GM19397 (cell line): ENCODE measurements at regions not wholly inside any gene's neighbourhood (a gene's known extent, or its start where the extent isn't known, plus 50 kb on each side); places are given as distances from the start of the nearest gene placed in this dataset.

ENCODE experiments used
- ATAC-seq: cut with Tn5 transposase; IDR thresholded peaks from one replicate; pipeline ENCODE4 v1.9.1; 2021; ENCODE audit warnings: mild to moderate bottlenecking, moderate library complexity; ENCODE audit not compliant: unreplicated experiment

DNA sequence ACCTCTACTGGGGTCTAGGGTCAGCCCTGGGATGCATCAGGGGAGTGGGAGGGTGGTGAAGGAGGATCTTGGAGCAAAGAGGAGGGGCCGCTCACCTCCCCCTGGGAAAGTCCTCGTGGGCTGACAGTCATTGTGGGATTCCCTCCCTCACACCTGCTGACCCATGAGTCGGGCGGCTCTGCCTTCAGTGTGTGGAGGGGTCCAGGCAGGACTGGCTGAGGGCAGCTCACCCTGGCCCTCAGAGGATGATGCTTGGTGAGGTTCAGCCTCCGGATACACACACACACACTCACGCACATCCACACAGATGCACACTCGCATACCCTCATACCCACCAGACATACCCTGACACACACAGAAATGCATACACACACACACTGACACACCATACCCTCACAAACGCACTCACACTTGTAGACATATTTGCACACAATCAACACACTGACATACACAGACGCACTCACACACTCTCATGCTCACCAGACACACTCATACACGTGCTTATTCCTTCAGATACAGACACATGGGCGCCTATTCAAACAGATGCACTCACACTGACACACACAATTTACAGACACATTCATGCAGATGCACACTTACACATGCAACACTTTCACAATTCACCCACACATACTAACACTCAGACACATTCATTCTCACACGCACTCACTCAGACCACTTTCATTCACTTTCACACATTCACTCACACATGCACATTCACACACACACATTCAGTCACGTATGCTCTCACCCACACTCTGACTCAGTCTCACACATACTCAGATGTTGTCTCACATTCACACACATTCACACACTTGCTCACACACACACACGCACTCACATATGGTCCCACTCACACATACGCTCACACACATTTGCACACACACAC, 105.1 kb upstream of the RPL38 start:
- ATAC-seq, result no peak

DNA sequence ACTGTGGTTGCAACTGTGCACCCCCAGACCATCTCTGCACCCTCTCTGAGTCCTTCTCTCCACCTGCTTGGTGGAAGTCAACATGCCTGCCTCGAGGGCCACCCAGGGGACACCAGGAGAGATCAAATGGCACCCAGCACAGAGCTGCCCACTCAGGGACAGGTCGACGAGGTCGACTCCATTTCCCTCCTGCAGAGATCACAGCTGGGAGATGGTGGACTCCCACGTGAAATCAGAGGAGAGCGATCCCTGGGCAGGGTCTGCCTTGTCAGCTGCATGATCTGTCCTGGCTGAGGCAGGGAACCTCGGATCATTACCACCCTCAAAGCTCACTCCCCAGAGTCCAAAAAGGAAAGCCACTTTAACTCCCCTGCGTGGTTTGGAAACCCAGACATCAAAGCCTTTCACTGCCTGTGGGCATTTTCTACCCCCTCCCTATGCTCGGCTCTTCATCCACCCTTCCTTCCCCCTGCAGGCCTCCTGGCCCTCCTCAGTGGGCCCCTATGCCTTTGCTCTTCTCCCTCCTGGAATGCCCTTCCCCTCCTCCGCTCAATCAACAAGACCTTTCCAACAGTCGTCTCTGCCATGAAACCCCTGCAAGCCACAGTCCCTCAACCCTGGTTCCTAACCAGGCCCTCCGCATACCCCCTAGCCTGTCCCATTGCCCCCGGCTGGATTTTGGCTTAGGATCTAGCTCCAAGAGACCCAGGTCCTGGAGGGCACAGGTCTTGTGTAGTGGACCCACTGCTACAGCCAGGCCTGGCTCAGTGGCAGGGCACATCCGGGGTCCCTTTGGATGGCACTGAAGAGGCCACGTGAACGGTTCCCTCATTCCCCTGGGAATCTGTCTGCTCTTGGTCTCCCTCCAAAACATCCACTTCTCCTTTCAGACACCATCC, 103.8 kb upstream of the RPL38 start:
- ATAC-seq, result no peak

DNA sequence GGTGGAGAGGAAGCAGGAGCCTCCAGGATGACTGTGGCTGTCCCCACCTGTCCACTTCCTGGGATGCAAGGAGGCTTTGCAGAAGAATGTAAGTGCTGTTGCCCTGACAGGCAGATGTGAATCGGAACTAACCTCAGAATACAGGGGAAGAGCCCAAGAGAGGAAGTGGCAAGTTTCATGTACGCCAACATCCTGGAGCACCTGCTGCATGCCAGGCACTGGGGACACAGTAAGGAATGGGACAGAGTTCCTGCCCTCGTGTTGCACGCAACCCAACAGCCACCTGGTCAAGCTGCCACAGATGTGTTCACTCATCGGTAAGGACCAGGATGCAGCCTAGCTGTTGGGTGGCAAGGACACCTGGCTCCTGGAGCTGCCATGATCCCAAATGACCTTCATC, 98.6 kb upstream of the RPL38 start:
- ATAC-seq, result no peak

DNA sequence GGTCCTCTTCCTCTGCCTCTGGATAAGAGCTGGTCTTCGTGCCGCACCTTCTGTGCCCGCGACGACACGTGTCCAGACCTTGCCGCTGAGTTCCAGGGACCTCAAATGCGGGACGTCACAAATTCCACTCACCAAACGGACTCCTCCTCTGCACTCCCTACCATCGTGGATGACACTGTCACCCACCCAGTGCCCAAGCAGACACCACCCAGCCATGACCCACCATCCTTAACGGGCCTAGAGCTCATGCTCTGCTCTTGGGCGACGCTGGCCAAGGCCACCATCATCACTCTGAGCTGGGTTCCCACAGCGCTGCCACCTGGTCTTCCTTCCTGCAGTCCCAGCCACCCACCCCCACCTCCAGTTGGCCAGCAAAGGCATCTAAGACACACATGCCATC, 96.4 kb upstream of the RPL38 start:
- no peak for ATAC-seq

DNA sequence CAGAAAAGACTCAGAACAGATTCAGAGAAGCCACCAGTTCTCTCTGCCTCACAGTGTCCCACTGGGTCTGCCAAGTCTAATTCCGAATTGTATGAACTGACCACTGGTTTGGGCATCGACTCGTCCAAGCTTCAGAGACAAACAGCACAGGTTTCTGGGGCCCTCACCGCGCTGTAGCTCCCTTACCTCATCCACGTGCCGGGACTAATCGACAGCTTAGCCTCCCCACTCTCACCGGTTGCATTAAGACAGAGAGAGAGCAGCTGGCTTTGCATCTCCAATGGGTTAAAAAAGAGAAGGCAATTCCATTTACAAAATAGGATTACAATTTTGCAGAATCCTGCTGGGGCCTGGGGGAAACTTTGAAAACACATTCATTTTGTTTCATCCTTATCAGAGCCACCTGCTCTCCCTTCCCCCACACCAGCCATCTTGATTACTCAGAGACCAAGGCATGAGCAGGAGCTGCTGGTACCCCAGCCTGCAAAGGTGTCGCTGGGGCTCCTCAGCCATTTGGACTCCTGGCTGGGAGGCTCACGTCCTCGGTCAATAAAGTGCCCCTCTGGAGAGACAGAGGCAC, 95.3 kb upstream of the RPL38 start:
- ATAC-seq, result no peak

DNA sequence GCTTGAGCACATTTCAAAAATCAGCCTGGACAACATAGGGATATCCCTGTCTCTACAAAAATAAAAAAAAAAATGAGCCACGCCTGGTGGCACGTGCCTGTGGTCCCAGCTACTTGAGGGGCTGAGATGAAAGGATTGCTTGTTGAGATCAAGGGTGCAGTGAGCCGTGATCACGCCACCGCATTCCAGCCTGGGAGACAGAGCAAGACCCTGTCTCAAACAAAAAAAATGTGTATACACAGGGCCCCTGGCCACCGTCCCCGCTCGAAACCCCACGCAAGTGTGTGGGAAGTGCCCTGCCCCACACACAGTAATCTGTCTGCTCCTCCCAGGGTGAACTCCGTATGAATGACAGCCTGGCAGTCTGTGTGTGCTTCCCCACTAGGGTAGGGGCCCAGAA, 93.0 kb upstream of the RPL38 start:
- no peak for ATAC-seq

DNA sequence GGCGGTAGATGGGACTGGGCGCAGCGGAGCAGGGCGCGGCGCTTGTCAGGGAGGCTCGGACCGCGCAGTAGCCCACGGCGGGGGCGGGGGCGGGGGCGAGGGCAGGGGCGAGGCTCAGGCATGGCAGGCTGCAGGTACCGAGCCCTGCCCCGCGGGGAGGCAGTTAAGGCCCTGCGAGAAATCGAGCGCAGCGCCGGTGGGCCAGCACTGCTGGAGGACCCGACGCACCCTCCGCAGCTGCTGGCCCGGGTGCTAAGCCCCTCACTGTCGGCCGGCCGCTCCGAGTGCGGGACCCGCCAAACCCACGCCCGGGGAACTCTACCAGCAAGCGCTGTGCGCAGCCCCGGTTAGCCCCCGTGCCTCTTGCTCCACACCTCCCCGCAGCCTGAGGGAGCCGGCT, 90.2 kb upstream of the RPL38 start:
- ATAC-seq, result no peak

DNA sequence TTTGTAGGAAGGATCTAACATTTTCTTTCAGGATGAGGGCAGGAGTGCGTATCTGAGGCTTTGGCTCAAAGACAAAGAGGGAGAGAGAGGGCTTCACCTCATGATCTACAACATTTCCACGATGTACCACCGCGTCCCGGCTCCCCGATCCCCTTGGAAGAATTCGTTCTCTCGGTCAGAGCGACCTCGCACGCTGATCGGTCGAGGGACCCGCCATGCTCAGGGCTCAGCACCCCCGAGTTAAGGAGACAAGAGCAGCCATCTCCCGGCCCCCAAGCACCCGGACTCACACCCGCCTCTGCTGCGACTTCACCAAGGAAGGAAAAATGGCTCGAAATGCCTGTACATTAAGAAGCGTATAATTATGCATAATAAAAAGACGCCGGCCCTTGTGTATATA, 89.5 kb upstream of the RPL38 start:
- ATAC-seq, result no peak

DNA sequence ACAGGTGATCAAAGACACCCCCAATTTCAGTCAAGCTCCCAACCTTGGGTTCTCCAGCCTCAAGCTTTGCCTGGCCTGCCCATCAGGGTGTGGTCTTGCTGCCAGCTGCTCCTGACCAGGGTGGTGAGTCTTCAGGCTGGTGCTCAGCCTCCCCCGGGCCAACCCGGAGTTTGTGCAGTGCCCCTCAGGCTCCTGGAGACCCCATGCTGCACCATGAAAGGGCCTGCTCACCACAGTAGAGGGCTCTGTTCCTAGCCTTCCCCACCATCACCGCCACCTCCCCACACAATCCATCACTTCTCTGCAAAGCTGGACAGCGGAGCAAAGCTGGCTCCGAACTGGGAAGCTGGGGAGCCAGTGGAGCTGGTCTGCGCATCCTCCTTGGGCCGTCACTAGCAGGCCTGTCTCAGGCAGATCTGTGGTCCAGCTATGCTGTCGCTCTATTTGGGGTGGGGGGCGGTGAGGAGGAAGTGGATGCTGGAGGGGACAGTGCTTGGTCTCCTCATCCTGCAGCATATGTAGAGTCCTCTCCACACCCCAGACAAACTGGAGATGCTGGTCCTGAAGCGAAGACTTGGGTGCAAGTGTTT, 88.5 kb upstream of the RPL38 start:
- ATAC-seq, result no peak

DNA sequence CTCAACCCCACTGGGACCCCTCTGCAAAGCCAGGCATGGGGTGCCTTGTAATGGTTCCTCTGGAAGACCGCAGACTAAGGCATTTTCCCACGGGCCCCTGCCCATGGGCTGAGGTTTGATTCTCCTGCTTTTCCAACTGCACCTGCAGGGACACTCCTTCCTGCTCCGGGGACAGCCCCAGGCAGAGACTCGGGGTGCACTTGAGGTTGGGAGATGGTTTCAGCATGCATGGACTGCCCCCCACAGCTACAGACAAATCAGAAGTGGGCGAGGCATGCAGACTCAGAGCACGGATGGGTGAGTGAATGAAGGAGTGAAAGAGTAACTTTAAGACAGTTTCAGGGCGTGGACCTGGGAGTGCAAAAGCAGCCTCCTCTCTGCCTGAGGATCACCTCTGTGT, 87.9 kb upstream of the RPL38 start:
- ATAC-seq, result no peak

DNA sequence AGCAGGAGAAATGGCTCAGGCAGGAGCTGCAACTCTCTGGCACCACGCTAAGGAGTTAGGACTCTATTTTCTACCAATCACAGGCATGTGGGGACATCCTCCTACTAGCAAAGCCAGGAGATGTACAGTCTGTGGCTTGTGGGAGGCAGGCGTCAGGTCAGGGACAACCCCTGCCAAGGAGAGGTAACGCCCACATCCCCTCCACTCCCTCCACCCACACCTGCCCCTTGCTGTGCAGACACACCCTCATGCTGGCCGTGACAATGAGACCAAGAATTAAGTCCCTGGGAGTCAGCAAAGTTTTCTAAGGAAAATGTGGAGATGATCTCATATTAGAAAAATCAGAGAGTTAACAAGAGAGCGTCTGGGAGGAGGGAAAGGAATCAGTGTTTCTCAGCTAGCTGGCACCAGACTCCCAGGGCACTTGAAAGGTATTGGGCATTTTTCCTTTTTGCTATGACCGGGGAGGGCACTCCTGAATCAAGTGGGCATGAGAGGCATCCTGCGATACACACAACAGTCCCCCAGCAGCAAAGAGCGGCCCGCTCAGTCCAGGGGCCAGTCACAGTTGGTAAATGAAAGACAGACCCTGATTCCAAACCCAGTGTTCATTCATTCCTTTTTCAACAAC, 87.3 kb upstream of the RPL38 start:
- no peak for ATAC-seq

DNA sequence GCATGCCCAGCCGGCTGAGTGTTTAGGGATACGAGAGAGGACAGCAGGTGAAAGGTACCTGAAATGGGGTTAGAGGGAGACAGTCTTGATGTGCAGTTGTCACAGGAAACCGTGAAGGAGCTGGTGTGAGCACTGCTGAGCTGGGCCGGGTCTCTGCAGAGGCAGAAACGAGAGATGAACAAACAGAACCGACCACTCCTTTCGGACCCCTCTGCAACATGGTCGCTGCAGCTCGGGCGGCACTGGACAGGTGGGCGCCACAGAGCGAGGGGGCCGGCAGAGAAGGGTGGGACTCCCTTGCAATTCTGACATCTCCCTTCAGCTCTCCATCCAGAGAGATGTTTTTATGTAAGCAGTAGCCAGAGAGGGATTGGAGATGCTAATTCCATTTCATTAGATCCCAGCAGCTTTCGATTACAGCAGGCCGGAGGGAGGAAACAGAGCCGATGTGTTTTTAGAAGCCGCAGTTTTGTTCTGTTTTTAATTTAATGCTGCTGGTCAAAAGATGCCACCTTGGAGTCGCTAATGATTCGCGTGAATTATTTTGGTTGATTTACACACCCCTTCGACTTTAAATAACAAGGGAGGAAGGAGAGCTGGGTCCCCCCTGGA, 86.3 kb upstream of the RPL38 start:
- no peak for ATAC-seq

DNA sequence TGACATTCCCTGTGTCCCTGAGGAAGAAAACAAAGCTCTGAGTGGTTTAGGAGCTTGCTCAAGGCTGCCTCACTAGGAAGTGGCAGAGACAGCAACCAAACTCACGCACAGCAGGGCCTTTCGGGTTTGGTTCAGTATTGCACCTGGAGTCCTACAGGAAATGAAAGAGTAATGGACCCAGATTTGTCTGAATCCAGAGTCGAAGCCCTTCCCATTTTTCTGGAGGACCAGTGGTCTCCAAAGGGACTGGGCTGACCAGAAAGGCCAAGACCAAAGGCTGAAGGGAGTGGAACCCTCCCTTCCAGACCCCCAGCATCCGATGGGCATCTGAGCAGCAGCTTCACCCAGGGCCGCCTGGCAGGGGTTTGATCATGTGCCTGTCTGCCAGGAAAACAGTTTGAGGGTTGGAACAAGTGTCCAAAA, 85.5 kb upstream of the RPL38 start:
- ATAC-seq, result no peak

DNA sequence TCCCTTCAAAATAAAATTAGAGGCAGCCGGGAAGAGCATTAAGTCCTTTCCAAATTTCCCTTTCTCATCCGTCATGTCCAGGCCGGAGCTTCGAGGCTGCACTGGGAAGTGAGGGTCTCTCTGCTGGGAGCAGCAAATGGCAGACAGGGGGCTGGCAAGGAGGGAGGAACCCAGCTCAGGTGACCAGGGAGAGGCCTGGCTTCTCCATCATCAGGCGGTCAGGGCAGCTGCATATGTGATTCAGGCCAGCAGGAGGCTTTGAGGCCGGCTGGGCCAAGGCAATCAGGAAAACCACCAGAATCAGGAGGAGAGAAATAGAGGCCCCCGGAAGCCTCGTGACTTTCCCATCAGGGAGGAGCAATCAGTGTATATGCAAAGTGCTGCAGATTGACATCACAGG, 85.0 kb upstream of the RPL38 start:
- ATAC-seq, result no peak

DNA sequence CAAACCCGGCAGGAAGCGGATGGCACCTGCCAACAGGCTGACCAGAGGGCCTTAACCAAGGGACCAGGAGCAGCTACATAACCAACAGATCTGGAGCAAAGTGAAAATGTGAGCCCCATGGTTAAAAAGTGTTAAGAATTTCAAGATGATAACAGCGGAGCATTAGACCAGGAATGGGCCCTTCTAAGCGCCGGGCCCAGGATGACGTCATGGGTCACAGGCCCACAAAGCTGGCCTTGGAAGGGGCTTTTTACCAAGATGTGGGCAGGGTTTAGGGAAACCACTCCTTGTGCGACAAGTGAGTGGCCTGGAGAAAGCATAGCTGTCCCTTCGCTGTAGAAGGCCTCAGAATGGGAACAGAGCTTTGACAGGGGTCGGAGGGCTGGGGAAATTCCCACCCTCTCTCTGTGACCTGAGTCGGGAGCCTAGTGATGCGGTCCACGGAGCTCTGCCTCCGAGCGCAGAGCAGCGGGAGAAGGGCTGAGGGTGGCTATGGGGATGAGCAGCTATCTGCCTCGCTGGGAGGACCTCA, 84.4 kb upstream of the RPL38 start:
- no peak for ATAC-seq

DNA sequence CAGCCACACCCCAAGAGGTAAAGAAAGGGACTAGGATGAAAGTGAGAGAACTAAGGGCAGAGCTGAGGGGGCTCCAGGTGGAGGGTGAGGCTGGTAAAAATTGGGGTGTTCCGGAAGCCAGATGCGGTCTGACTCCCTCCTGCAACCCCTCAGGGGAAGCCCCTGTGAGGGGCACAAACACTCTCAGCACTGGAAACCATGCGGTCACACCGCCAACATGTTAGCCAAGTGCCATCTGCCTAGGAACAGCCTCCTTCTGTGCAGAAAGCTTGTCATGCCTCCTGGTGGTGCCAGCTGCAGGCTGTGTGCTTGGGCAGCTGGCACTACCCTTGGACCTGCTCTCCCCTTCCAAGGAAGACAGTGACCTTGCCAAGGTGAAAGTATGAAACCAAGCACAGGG, 83.5 kb upstream of the RPL38 start:
- no peak for ATAC-seq

DNA sequence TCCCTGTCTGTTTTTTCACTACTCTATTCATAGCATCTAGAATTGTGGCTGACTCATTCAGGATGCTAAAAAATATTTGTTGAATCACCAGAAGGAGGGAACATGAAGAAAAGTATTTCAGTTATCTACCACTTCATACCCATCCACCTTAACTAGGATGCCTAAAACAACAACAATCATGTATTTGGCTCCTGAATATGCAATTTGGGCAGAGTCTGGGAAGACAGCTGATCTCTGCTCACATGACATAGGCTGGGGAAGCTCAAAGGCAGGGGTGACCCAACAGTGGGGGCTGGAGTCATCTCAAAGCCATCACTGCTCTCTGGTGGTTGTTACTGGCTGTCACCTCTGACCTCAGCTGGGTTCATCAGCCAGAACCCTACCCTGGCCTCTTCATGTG, 80.1 kb upstream of the RPL38 start:
- ATAC-seq, result no peak

DNA sequence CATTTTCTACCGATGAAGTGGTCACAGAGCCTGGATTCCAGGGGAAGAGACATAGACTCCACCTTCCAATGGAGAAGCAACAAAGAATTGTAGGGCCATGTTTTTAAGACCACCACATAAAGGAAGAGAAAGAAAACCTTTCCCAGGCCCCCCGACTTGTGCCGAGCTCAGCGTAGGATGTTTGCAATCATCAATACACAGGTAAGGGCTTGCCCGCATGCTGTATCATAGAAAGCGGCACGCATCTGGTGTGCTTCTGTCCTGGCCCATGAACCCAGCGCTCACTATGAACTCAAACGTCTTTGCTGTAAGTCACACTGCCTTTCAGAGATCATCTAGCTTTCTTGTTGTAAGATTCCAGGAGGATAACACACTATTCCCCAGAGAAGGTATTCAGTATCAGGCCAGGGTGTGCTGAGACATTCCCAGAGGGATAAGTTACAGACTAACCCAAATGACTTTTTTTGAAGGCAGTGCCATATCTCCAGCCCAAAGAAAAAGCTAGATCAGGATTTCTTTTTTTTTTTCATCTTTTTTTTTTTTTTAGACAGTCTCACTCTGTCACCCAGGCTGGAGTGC, 79.5 kb upstream of the RPL38 start:
- no peak for ATAC-seq

DNA sequence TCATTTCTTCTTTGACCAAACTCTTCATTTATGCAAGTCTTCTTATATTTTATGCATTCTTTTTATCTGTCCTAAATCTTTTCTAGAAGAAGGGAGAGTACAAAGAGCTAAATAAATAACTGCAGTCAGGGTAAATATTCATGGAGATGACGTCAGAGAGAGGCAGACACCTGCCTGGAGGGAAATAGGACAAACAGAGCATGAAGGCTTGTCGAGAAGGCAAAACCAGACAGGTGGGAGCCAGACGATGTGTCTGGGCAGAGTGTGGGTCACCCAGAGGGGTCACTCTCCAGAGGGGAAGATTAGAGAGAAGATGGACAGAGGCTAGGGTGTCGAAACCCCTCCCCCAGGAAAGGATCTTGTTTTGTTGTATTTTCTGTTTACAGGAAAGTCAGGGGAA, 78.3 kb upstream of the RPL38 start:
- no peak for ATAC-seq
